RPMI8226 (cell line): ENCODE measurements at regions not wholly inside any gene's neighbourhood (a gene's known extent, or its start where the extent isn't known, plus 50 kb on each side); places are given as distances from the start of the nearest gene placed in this dataset.
A peak's percentile ranks its signal among the peaks of the same experiment; 100 is the strongest.
"Not testable (repeated sequence)": the region's sequence is repeated elsewhere in the genome, so short reads cannot be mapped to it uniquely, and the experiment has no call there.

Experiments used
- DNase-seq: peaks from one replicate; pipeline ENCODE4 v3.0.0-alpha.2; 2015

- DNase-seq = no peak
These were observed 212.6 kb upstream of the MOCS1 start for GRCh38 chr6:40146902-40147301.

DNA sequence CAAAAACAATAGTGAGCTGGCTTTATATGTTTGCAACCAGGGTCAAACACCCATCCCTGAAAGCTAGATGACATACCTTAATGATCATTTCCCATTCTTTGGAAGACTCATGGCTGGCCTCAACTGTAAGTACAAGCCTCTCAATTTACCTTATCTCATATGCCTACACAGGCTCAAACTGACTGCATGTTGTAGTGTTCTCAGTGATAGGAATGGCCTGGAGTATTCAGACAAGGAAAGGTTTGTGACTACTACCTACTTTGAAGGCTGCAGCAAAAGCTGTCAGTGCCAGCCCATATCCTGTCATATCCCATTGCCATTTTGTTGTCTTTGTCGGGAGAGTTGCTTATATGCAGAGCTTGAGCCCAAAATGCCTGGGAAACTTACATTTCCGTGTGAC, 205.2 kb upstream of the MOCS1 start:
- DNase-seq = no peak

GRCh38 chr6:40138273-40138720, 204.0 kb upstream of the MOCS1 start:
- no peak for DNase-seq

DNA sequence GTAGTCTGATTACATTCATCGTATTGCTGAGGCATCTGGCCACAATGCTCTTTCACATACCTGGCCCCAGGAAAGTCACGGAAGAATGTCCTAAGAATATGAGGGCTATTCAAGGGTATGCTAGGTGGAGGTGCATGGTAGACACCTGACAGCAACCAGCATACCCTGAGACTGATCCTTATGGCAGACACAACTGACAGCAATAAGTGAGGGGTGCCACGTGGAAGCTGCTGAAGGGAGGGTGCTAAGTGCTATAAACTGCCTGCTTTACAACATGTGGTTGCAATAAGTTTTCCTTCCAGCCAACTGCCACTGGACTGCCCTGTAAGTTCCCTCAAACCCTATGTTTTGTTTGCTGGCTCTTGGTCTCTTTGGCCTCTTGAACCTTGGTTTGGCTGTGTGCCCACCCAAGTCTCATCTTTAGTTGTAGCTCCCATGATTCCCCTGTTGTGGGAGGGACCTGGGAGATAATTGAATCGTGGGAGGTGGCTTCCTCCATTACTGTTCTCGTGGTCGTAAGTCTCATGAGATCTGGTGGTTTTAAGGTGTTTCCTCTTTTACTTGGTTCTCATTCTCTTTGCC, 201.3 kb upstream of the MOCS1 start:
- DNase-seq = peak; percentile 34

GRCh38 chr6:40133981-40134380, 199.7 kb upstream of the MOCS1 start:
- not testable (repeated sequence) for DNase-seq

DNA sequence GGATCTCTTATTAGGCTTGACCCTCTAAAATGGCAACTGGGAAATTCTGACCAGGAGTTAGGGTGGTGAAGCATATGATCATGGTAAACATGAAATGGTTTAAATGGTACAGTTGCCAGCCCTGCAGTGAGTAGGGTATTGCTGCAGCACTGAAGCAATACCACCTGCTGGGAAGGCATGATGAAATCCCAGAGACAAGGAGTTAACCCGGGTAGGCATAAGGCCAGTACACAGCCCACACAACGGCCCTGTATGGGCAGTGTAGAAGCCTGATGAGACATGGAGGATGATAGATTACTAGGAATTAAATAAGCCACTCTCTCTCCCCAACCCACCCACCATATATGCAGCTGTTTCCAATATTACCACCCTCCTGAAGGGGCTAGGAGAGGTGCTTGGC, 197.4 kb upstream of the MOCS1 start:
- no peak for DNase-seq

- no peak for DNase-seq
These were observed 193.9 kb upstream of the MOCS1 start for GRCh38 chr6:40128127-40128526.

GRCh38 chr6:40125680-40126394, 191.6 kb upstream of the MOCS1 start:
- no peak for DNase-seq

DNA sequence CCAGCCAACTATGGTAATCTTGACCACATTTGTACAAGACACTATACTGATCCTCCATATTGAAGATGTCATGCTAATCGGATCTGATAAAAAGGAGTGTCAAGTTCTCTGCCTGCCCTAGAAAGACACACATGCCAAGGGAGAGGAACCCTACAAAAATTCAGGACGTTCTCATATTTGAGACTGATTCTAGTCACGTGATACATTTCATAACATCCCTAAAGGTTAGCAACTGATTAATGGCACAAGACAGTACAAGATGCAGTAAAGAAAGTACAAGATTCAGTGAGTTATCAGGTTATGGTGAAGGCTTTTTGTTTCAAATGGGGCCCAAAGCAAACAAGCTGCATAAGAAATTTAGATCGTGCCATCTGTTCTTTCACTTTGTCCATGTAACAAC, 190.7 kb upstream of the MOCS1 start:
- no peak for DNase-seq

- DNase-seq = no peak
These were observed 182.6 kb upstream of the MOCS1 start for GRCh38 chr6:40116832-40117231.

GRCh38 chr6:40112350-40112749, 178.1 kb upstream of the MOCS1 start:
- no peak for DNase-seq

- no peak for DNase-seq
These were observed 174.5 kb upstream of the MOCS1 start for GRCh38 chr6:40108736-40109135.

DNA sequence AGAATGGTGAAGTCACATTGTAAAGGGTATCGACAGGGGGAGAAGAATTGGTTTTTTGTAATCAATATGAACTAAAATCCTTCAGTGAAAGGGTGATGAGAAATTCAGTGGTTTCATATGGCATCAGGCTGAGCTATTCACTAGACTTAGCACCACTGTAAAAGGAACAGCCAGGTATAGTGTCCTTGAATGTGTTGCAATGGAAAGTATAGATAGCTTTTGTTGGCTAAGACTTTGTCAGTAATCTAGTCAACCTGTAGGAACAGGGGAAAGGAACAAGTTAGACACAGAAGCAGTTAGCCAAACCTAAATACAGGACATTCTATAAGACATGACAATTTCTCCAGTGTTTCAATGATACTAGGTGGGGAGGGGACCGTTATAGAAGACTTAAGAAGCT, 172.6 kb upstream of the MOCS1 start:
- no peak for DNase-seq

DNA sequence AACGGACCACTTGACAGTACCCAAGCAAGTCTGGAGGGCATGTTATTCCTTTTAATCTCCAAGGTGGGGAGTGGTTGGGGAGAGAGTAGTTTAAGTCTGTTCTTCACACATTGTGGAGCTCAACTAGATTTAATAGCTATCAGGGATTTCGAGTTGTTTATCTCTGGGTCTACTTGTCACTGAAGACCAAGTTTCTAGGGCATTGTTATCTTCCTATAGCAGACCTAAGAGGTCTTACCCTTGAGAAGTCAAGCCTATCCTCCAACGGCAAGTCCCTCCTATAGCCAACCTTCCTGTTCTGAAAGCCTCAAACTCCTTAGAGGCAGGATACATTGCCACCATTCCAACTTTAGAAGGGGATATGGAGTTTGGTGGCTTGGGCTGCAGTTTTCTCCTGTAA, 164.5 kb upstream of the MOCS1 start:
- DNase-seq = no peak

- no peak for DNase-seq
These were observed 163.3 kb upstream of the MOCS1 start for GRCh38 chr6:40097590-40097989.

- no peak for DNase-seq
These were observed 149.1 kb upstream of the MOCS1 start for GRCh38 chr6:40083141-40083920.

GRCh38 chr6:40082278-40083043, 148.2 kb upstream of the MOCS1 start:
- no peak for DNase-seq

DNA sequence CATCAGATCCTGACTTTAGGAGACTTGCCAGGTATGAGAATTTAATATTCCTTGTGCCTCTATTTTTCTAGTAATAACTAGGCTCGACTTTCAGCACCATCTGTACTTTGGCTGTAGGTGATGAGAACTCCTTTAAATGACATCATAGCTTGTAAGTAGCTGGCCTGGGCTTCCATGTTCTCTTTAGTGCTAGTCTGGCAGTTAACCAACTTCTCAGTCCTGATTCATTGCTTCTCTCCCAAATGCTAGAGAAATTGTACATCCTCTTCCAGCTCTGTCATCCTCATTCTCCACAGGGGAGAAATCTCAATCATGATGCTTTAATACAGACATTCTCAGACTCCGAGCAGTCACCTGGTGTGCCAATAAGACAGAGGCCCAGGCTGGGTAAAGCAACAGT, 143.5 kb upstream of the MOCS1 start:
- DNase-seq = no peak

- DNase-seq = no peak
These were observed 143.1 kb upstream of the MOCS1 start for GRCh38 chr6:40077315-40077714.

DNA sequence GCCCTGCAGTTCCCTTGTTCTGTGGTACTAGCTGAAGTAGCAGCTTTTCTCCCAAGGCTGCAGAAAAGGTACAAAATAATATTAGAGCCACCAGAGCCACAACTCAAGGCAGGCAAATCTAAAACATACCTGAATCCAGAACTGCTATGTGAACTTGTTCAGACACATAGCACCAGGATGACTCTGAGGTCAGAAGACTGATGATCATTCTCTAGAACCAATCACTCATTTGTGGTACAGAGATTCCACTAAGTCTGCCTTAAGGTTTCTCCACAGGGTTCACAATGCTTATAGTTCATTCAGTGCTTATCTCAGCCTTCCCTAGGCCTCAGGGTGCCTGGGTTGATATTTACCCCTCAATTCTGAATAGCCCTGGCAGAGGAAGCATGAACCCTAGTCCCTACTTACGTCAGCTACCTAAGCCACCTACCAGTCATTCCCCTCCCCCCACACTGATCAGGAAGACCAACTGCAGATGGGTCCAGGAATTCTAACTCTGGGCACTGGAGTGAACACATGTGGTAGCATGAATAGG, 140.9 kb upstream of the MOCS1 start:
- DNase-seq = no peak

DNA sequence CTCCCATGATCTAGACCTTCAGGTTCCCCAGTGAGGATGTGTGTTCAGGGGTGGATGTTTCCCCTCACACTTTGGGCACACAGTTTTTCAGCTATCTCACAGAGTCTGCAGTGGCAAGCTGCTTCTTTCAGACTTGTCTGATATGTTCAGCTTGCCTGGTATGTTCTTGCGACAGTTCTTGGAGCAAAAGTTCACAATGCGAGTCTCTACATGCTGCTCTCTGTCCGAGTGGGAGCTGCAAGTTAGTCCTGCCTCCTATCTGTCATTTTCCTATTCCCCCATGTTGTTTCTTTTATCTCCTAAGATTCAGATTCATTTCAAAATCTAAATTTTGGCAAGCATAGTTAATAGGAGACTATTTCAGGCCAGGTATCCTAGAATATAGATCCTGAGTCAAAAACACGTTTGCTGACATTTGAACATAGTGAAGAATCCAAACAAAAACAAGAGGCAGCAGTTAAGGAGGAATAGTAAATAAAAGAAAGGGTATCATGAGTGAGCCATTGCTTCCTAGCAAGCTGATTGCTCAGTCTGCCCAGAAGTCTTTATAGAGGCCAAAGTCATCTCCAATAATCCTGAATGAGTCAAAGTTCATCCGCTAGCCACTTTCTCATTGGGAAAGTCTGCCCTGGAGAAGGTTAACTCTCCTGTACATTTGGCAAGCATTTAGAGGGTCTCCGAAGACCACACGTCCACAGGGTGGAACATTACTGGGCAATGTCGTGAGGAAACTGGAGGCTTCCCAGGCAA, 140.2 kb upstream of the MOCS1 start:
- DNase-seq = no peak

DNA sequence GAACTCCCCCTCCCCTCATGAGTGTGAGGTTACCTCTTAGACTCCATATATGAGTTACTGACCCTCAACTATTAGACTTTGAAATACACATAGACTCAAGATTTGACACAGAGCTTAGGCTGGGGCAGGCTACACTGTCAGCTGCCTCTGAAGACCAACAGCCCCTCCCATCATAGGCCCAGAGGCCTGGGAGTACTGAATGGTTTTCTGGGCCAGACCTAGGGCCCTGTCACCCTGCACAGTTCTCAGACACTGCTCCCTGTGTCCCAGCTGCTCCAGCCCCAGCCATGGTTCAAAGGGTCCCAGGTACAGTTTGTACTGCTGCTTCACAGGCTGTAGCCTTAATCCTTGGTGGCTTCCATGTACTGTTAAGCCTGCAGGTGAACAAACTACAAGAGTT, 132.1 kb upstream of the MOCS1 start:
- DNase-seq = no peak
